SK-N-SH (cell line): ENCODE measurements at regions not wholly inside any gene's neighbourhood (a gene's known extent, or its start where the extent isn't known, plus 50 kb on each side); places are given as distances from the start of the nearest gene placed in this dataset.

Source experiments
- CTCF ChIA-PET: fragments of 300-600, 350-600 bp; formaldehyde crosslinking; extraction: SDS; loops from one replicate; lab custom pipeline; 2021; lab: Yijun Ruan, JAX
- POLR2A ChIA-PET: fragments of 350-600 bp; sonication (Branson Sonifier 250); formaldehyde crosslinking; extraction: SDS; loops from one replicate; lab custom pipeline; 2020; ENCODE audit warnings: antibody characterized with exemption, inconsistent platforms; lab: Yijun Ruan, JAX
- DNase-seq: peaks from one replicate; pipeline ENCODE4 v3.0.0; 2012
- H2AFZ ChIP-seq: fragments of 200-600 bp; sonication (generic); 2 replicates; pipeline ENCODE4 v1.8.1; 2016; ENCODE audit warnings: antibody characterized with exemption, mild to moderate bottlenecking, low read depth
- H3F3A ChIP-seq: fragments of 200-600 bp; sonication (generic); replicated peaks from 2 replicates; pipeline ENCODE3; 2016; ENCODE audit warnings: antibody characterized with exemption, mild to moderate bottlenecking; ENCODE audit not compliant: insufficient read depth
- H3K27ac ChIP-seq, 2 experiments: fragments of 200-500 bp in 1 of 2; fragments of 200-600 bp in 1 of 2; sonication (Bioruptor generic) in 1 of 2; sonication (generic), shearing (Covaris generic) in 1 of 2; 2 replicates each; pipeline versions ENCODE4 v1.5.1 to v1.6.1; 2014 to 2016; ENCODE audit warnings: low read depth in 2 of 2, inconsistent platforms in 1 of 2, low read length in 1 of 2, mild to moderate bottlenecking in 1 of 2, mixed read lengths in 1 of 2
- H3K27me3 ChIP-seq: fragments of 200-600 bp; sonication (generic), shearing (Covaris generic); 2 replicates; pipeline ENCODE4 v1.6.1; 2016; ENCODE audit warnings: mixed run types; ENCODE audit not compliant: insufficient read depth
- H3K36me3 ChIP-seq, 2 experiments: fragments of 200-500 bp in 1 of 2; fragments of 200-600 bp in 1 of 2; sonication (Bioruptor generic) in 1 of 2; sonication (generic) in 1 of 2; replicated peaks in 1 of 2; 2 replicates each; pipeline versions ENCODE3 to v1.5.1; 2014 to 2016; ENCODE audit warnings: low read length in 1 of 2, mild to moderate bottlenecking in 1 of 2; ENCODE audit not compliant: insufficient read depth in 2 of 2, control insufficient read depth in 1 of 2
- H3K4me1 ChIP-seq, 2 experiments: fragments of 200-500 bp in 1 of 2; fragments of 200-600 bp in 1 of 2; sonication (Bioruptor generic) in 1 of 2; sonication (generic), shearing (Covaris generic) in 1 of 2; 2 replicates each; pipeline versions ENCODE4 v1.5.1 to v1.6.1; 2014 to 2016; ENCODE audit warnings: low read depth in 1 of 2, low read length in 1 of 2, mixed run types in 1 of 2; ENCODE audit not compliant: insufficient read depth in 2 of 2, control insufficient read depth in 1 of 2
- H3K4me2 ChIP-seq: fragments of 200-600 bp; sonication (generic), shearing (Covaris generic); 2 replicates; pipeline ENCODE4 v1.6.1; 2017; ENCODE audit warnings: mixed run types
- H3K4me3 ChIP-seq, 2 experiments: fragments of 200-500 bp in 1 of 2; fragments of 200-600 bp in 1 of 2; sonication (Bioruptor generic) in 1 of 2; sonication (generic), shearing (Covaris generic) in 1 of 2; 2 replicates each; pipeline versions ENCODE4 v1.5.1 to v1.8.1; 2014 to 2016; ENCODE audit warnings: low read depth in 2 of 2, inconsistent platforms in 1 of 2, low read length in 1 of 2, mild to moderate bottlenecking in 1 of 2, mixed read lengths in 1 of 2, moderate library complexity in 1 of 2
- H3K79me2 ChIP-seq: fragments of 200-600 bp; sonication (generic); 2 replicates; pipeline ENCODE4 v1.8.1; 2017; ENCODE audit warnings: mild to moderate bottlenecking; ENCODE audit not compliant: insufficient read depth
- H3K9ac ChIP-seq: fragments of 200-600 bp; sonication (generic); 2 replicates; pipeline ENCODE4 v1.6.1; 2017; ENCODE audit warnings: mixed run types
- H3K9me2 ChIP-seq: fragments of 200-600 bp; sonication (generic); 2 replicates; pipeline ENCODE4 v1.6.1; 2017; ENCODE audit warnings: mixed run types
- H3K9me3 ChIP-seq: fragments of 200-600 bp; sonication (generic); 2 replicates; pipeline ENCODE4 v1.6.1; 2017; ENCODE audit warnings: mixed run types, mild to moderate bottlenecking, moderate library complexity
- H4K20me1 ChIP-seq: fragments of 200-600 bp; sonication (generic); 2 replicates; pipeline ENCODE4 v1.6.1; 2017; ENCODE audit warnings: mild to moderate bottlenecking, mixed run types; ENCODE audit not compliant: insufficient read depth
- EP300 ChIP-seq, 2 experiments: IDR thresholded peaks; 2 replicates each; pipeline versions ENCODE4 v1.4.0 to v1.6.1; 2012; ENCODE audit warnings: borderline replicate concordance in 1 of 2, low read depth in 1 of 2, low read length in 1 of 2
- EZH2phosphoT487 ChIP-seq: fragments of 200-600 bp; sonication (generic); IDR thresholded peaks from 2 replicates; pipeline ENCODE4 v1.6.1; 2017; ENCODE audit warnings: low read depth, mixed run types, mild to moderate bottlenecking, antibody characterized with exemption, moderate library complexity, borderline replicate concordance
- FOSL2 ChIP-seq: IDR thresholded peaks from 2 replicates; pipeline ENCODE4 v1.4.0; 2012; ENCODE audit warnings: low read depth, mild to moderate bottlenecking, moderate library complexity, borderline replicate concordance
- FOXJ3 ChIP-seq: sonication (generic); formaldehyde crosslinking; IDR thresholded peaks from 2 replicates; pipeline ENCODE4 v1.5.1; 2020; ENCODE audit warnings: mild to moderate bottlenecking, missing genetic modification reagents
- FOXM1 ChIP-seq: IDR thresholded peaks from 2 replicates; pipeline ENCODE4 v1.4.0; 2012; ENCODE audit warnings: low read depth, mild to moderate bottlenecking
- JUND ChIP-seq: IDR thresholded peaks from 2 replicates; pipeline ENCODE4 v1.4.0; 2012
- MEF2A ChIP-seq: IDR thresholded peaks from 2 replicates; pipeline ENCODE4 v1.4.0; 2012; ENCODE audit warnings: low read depth, borderline replicate concordance
- MXI1 ChIP-seq: IDR thresholded peaks from 2 replicates; pipeline ENCODE4 v1.6.1; 2012; ENCODE audit warnings: mild to moderate bottlenecking, low read depth, low read length, improper control_type of control experiment
- NRF1 ChIP-seq: IDR thresholded peaks from 2 replicates; pipeline ENCODE4 v1.6.1; 2012; ENCODE audit warnings: low read depth, mild to moderate bottlenecking, low read length
- RAD21 ChIP-seq: IDR thresholded peaks from 2 replicates; pipeline ENCODE4 v1.6.1; 2012; ENCODE audit warnings: mild to moderate bottlenecking, low read length
- RCOR1 ChIP-seq: fragments of 150-350 bp; IDR thresholded peaks from 2 replicates; pipeline ENCODE4 v1.6.1; 2017; ENCODE audit warnings: antibody characterized with exemption, low read length
- RFX5 ChIP-seq: IDR thresholded peaks from 2 replicates; pipeline ENCODE4 v1.6.1; 2012; ENCODE audit warnings: mild to moderate bottlenecking, improper control_type of control experiment, low read length
- RXRA ChIP-seq: IDR thresholded peaks from 2 replicates; pipeline ENCODE4 v1.4.0; 2012; ENCODE audit warnings: low read depth, mild to moderate bottlenecking, borderline replicate concordance
- SIN3A ChIP-seq: IDR thresholded peaks from 2 replicates; pipeline ENCODE4 v1.6.1; 2012; ENCODE audit warnings: low read depth, mild to moderate bottlenecking, low read length, moderate library complexity, borderline replicate concordance
- SMC3 ChIP-seq: IDR thresholded peaks from 2 replicates; pipeline ENCODE4 v1.6.1; 2012; ENCODE audit warnings: low read depth, low read length, improper control_type of control experiment
- TCF12 ChIP-seq: IDR thresholded peaks from 2 replicates; pipeline ENCODE4 v1.4.0; 2012
- YY1 ChIP-seq: IDR thresholded peaks from 2 replicates; pipeline ENCODE4 v1.4.0; 2012; ENCODE audit warnings: low read depth, mild to moderate bottlenecking
- WGBS: methylation state at CpG from one replicate; pipeline ENCODE4 v1.1.6; 2017; ENCODE audit warnings: low lambda C conversion rate; 5-methylcytosine and 5-hydroxymethylcytosine counted together
- TF ChIP-seq, protein P1 (sequence below): IDR thresholded peaks from 2 replicates; pipeline ENCODE4 v1.4.0; 2012; ENCODE audit warnings: low read depth, borderline replicate concordance
- TF ChIP-seq, protein P2 (sequence below): fragments of 200-600 bp; sonication (generic); IDR thresholded peaks from 2 replicates; pipeline ENCODE4 v1.6.1; 2017; ENCODE audit warnings: antibody characterized with exemption, mild to moderate bottlenecking, moderate library complexity
- TF ChIP-seq, protein P3 (sequence below): IDR thresholded peaks from 2 replicates; pipeline ENCODE4; 2012

DNA sequence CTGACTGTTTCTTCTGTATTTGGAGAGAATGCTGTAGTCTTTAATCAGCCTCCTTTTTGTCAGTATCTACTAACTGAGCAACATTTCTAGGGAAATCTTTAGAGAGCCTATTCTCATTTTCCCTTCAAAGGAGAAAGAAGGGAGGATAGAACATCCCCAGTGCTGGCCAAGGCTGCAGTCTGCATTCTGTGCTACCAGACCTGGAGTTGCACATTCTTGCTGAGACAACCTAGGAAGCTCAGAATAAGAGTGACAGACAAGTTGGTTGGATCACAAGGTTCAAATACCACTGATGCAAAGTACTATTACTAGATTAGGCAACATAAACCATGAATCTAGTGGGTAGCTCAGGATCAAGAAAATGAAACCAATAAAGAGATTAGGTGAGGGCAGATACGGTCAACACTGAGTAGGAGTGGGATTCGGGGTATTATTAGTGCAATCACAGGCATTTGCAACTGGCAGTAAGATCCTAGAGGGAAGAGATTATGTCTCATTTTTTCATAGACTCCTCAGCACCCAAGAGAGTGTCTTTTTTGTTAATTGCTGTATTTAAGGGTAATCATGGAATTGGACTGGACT is 213.5 kb upstream of the FAM83B start:
- Histone ChIP-seq H4K20me1 (no peaks in the 10 kb centered on the region), H3K79me2 (no peaks in the 10 kb centered on the region), H3K36me3 (no peaks in the 10 kb centered on the region), H2AFZ (no peak overlapping the region), H3K9me2 (no peaks in the 10 kb centered on the region), H3K4me1 (no peaks in the 10 kb centered on the region), H3K9ac (no peak overlapping the region), H3K9me3 (no peaks in the 10 kb centered on the region), H3F3A (no peaks in the 10 kb centered on the region), H3K4me3 (peak overlapping the region; percentile 29 to 33; a peak in 3 of 4 replicates), H3K4me2 (peak overlapping the region; percentile 71), H3K27ac (no peak overlapping the region), H3K27me3 (0 out of 2 replicates have a peak, but pooled peaks cover 8% of the 10 kb centered on the region)
- 6% methylated on average over 2 of the region's 2 CpGs for WGBS
- POLR2A ChIA-PET, result no interaction called here
- CTCF ChIA-PET, result no interaction called here
- DNase-seq, result no peak
- TF ChIP-seq MXI1 (no peak), FOSL2 (no peak), EP300 (IDR thresholded peaks at IDR 0.05; ENCODE audit: borderline replicate concordance in 1 of 2, low read depth in 1 of 2, low read length in 1 of 2) (no peak), MEF2A (no peak), NRF1 (no peak), RFX5 (no peak), FOXM1 (no peak), TCF12 (no peak), JUND (no peak), YY1 (no peak), RXRA (no peak), RAD21 (no peak), EZH2phosphoT487 (no peak), FOXJ3 (CRISPR knock-in tag) (no peak), RCOR1 (no peak), SIN3A (no peak), SMC3 (no peak)
- TF ChIP-seq, protein P1, sequence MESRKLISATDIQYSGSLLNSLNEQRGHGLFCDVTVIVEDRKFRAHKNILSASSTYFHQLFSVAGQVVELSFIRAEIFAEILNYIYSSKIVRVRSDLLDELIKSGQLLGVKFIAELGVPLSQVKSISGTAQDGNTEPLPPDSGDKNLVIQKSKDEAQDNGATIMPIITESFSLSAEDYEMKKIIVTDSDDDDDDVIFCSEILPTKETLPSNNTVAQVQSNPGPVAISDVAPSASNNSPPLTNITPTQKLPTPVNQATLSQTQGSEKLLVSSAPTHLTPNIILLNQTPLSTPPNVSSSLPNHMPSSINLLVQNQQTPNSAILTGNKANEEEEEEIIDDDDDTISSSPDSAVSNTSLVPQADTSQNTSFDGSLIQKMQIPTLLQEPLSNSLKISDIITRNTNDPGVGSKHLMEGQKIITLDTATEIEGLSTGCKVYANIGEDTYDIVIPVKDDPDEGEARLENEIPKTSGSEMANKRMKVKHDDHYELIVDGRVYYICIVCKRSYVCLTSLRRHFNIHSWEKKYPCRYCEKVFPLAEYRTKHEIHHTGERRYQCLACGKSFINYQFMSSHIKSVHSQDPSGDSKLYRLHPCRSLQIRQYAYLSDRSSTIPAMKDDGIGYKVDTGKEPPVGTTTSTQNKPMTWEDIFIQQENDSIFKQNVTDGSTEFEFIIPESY, result no peak
- TF ChIP-seq, protein P2, sequence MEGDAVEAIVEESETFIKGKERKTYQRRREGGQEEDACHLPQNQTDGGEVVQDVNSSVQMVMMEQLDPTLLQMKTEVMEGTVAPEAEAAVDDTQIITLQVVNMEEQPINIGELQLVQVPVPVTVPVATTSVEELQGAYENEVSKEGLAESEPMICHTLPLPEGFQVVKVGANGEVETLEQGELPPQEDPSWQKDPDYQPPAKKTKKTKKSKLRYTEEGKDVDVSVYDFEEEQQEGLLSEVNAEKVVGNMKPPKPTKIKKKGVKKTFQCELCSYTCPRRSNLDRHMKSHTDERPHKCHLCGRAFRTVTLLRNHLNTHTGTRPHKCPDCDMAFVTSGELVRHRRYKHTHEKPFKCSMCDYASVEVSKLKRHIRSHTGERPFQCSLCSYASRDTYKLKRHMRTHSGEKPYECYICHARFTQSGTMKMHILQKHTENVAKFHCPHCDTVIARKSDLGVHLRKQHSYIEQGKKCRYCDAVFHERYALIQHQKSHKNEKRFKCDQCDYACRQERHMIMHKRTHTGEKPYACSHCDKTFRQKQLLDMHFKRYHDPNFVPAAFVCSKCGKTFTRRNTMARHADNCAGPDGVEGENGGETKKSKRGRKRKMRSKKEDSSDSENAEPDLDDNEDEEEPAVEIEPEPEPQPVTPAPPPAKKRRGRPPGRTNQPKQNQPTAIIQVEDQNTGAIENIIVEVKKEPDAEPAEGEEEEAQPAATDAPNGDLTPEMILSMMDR, result no peak
- TF ChIP-seq, protein P3, sequence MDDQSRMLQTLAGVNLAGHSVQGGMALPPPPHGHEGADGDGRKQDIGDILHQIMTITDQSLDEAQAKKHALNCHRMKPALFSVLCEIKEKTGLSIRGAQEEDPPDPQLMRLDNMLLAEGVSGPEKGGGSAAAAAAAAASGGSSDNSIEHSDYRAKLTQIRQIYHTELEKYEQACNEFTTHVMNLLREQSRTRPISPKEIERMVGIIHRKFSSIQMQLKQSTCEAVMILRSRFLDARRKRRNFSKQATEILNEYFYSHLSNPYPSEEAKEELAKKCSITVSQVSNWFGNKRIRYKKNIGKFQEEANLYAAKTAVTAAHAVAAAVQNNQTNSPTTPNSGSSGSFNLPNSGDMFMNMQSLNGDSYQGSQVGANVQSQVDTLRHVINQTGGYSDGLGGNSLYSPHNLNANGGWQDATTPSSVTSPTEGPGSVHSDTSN, result no peak
